ENCODE measurements at regions not wholly inside any gene's neighbourhood (a gene's known extent, or its start where the extent isn't known, plus 50 kb on each side); places are given as distances from the start of the nearest gene placed in this dataset.
A peak's percentile ranks its signal among the peaks of the same experiment; 100 is the strongest.
"Not testable (repeated sequence)": the region's sequence is repeated elsewhere in the genome, so short reads cannot be mapped to it uniquely, and the experiment has no call there.

- DNase-seq, result peak in 1 of 3 donors; percentile 6
- WGBS, 2 donors, result 61 to 63% methylated on average over 5 of the region's 5 CpGs
- H3K9me3 ChIP-seq (ENCODE audit: control insufficient read depth in 4 of 4, insufficient read depth in 3 of 4, low read length in 3 of 4), result no peaks in the 10 kb centered on the region
- no peak for TF ChIP-seq CTCF (IDR thresholded peaks at IDR 0.05; ENCODE audit: control extremely low read depth, extremely low read depth)
- no peak overlapping the region for H3K4me3 ChIP-seq
- H3K27ac ChIP-seq (ENCODE audit: low read depth in 1 of 2, low read length in 1 of 2), result no peak overlapping the region
- H3K27me3 ChIP-seq (ENCODE audit: control insufficient read depth in 3 of 3, insufficient read depth in 3 of 3, low read length in 2 of 3), result no peaks in the 10 kb centered on the region
- no peak for ATAC-seq (ENCODE audit: insufficient read depth, low FRiP score)
- no peak overlapping the region for H3K9ac ChIP-seq (ENCODE audit: insufficient read depth in 1 of 2, low read length in 2 of 2)
- H3K4me1 ChIP-seq (ENCODE audit: control insufficient read depth in 5 of 5, insufficient read depth in 5 of 5, low read length in 5 of 5), result peaks cover 0 to 4% (median 0%) of the 10 kb centered on the region in 5 donors
- H3K36me3 ChIP-seq (ENCODE audit: control insufficient read depth in 4 of 4, insufficient read depth in 4 of 4, low read length in 4 of 4), result no peaks in the 10 kb centered on the region
Measured at GRCh38 chr3:193148688-193149473, 92.1 kb upstream of the PLAAT1 start.

GRCh38 chr3:193149998-193150397 is 91.0 kb upstream of the PLAAT1 start:
- Histone ChIP-seq H3K9me3 (ENCODE audit: control insufficient read depth in 4 of 4, insufficient read depth in 3 of 4, low read length in 3 of 4) (no peaks in the 10 kb centered on the region), H3K4me1 (ENCODE audit: control insufficient read depth in 5 of 5, insufficient read depth in 5 of 5, low read length in 5 of 5) (peaks cover 0 to 4% (median 0%) of the 10 kb centered on the region in 5 donors), H3K9ac (ENCODE audit: insufficient read depth in 1 of 2, low read length in 2 of 2) (no peak overlapping the region), H3K27me3 (ENCODE audit: control insufficient read depth in 3 of 3, insufficient read depth in 3 of 3, low read length in 2 of 3) (no peaks in the 10 kb centered on the region), H3K36me3 (ENCODE audit: control insufficient read depth in 4 of 4, insufficient read depth in 4 of 4, low read length in 4 of 4) (no peaks in the 10 kb centered on the region), H3K27ac (ENCODE audit: low read depth in 1 of 2, low read length in 1 of 2) (no peak overlapping the region), H3K4me3 (no peak overlapping the region)
- ATAC-seq (ENCODE audit: insufficient read depth, low FRiP score) (no peak), DNase-seq (no peak)
- no peak for TF ChIP-seq CTCF (IDR thresholded peaks at IDR 0.05; ENCODE audit: control extremely low read depth, extremely low read depth)
- WGBS, 2 donors, result 76 to 88% methylated on average over 2 of the region's 2 CpGs

- not testable (repeated sequence) for H3K27ac ChIP-seq (ENCODE audit: low read depth in 1 of 2, low read length in 1 of 2); H3K4me3 ChIP-seq; H3K27me3 ChIP-seq (ENCODE audit: control insufficient read depth in 3 of 3, insufficient read depth in 3 of 3, low read length in 2 of 3); H3K4me1 ChIP-seq (ENCODE audit: control insufficient read depth in 5 of 5, insufficient read depth in 5 of 5, low read length in 5 of 5); ATAC-seq (ENCODE audit: insufficient read depth, low FRiP score); H3K9ac ChIP-seq (ENCODE audit: insufficient read depth in 1 of 2, low read length in 2 of 2); DNase-seq; H3K9me3 ChIP-seq (ENCODE audit: control insufficient read depth in 4 of 4, insufficient read depth in 3 of 4, low read length in 3 of 4); H3K36me3 ChIP-seq (ENCODE audit: control insufficient read depth in 4 of 4, insufficient read depth in 4 of 4, low read length in 4 of 4)
- WGBS, 2 donors, result 86 to 89% methylated on average over 3 of the region's 3 CpGs
Measured at GRCh38 chr3:193155044-193155781, 85.8 kb upstream of the PLAAT1 start.

GRCh38 chr3:193157051-193157450 is 84.0 kb upstream of the PLAAT1 start:
- WGBS, 2 donors, result 80 to 86% methylated on average over 11 of the region's 11 CpGs
- DNase-seq (no peak), ATAC-seq (ENCODE audit: insufficient read depth, low FRiP score) (no peak)
- no peaks in the 10 kb centered on the region for H3K4me1 ChIP-seq (ENCODE audit: control insufficient read depth in 5 of 5, insufficient read depth in 5 of 5, low read length in 5 of 5)
- H3K27ac ChIP-seq (ENCODE audit: low read depth in 1 of 2, low read length in 1 of 2), result no peak overlapping the region
- no peaks in the 10 kb centered on the region for H3K27me3 ChIP-seq (ENCODE audit: control insufficient read depth in 3 of 3, insufficient read depth in 3 of 3, low read length in 2 of 3)
- no peak for TF ChIP-seq CTCF (IDR thresholded peaks at IDR 0.05; ENCODE audit: control extremely low read depth, extremely low read depth)
- H3K36me3 ChIP-seq (ENCODE audit: control insufficient read depth in 4 of 4, insufficient read depth in 4 of 4, low read length in 4 of 4), result no peaks in the 10 kb centered on the region
- no peak overlapping the region for H3K9ac ChIP-seq (ENCODE audit: insufficient read depth in 1 of 2, low read length in 2 of 2)
- no peak overlapping the region for H3K4me3 ChIP-seq
- H3K9me3 ChIP-seq (ENCODE audit: control insufficient read depth in 4 of 4, insufficient read depth in 3 of 4, low read length in 3 of 4), result no peaks in the 10 kb centered on the region
